Right ventricle myocardium superior (tissue), 1 donor: ENCODE measurements at regions not wholly inside any gene's neighbourhood (a gene's known extent, or its start where the extent isn't known, plus 50 kb on each side); places are given as distances from the start of the nearest gene placed in this dataset.
A peak's percentile ranks its signal among the peaks of the same experiment; 100 is the strongest.

Experiments
- ATAC-seq: fragments of 200-7000 bp; cut with Tn5 transposase; one replicate; pipeline ENCODE4 v1.9.1; 2020; ENCODE audit warnings: mild to moderate bottlenecking; ENCODE audit not compliant: poor library complexity
- DNase-seq: peaks from one replicate; pipeline ENCODE4 v3.0.0-alpha.2; 2020
- intact Hi-C: fragments of 100-400 bp; cut with DNase I; formaldehyde crosslinking; loops from one replicate; pipeline ENCODE4 v1.11.2; 2022
- donor health status: DM: no; HTN: yes; CAD: no; lungs with severe emphysema.

- intact Hi-C loops = no loop called here
- ATAC-seq (no peak), DNase-seq (no peak)
Observed at GRCh38 chr20:24296477-24297261, 172.8 kb upstream of the SYNDIG1 start.

- ATAC-seq (no peak), DNase-seq (no peak)
- intact Hi-C loops = no loop called here
Observed at GRCh38 chr20:24291014-24291413, 178.4 kb upstream of the SYNDIG1 start.

GRCh38 chr20:24289737-24290481, 179.5 kb upstream of the SYNDIG1 start:
- intact Hi-C loops = no loop called here
- DNase-seq (no peak), ATAC-seq (no peak)

- intact Hi-C loops = no loop called here
- DNase-seq (no peak), ATAC-seq (no peak)
Observed at GRCh38 chr20:24283186-24283585, 186.2 kb upstream of the SYNDIG1 start.

GRCh38 chr20:24277196-24277595, 192.2 kb upstream of the SYNDIG1 start:
- intact Hi-C loops = no loop called here
- ATAC-seq = no peak
- no peak for DNase-seq

- intact Hi-C loops = no loop called here
- ATAC-seq (no peak), DNase-seq (no peak)
Observed at GRCh38 chr20:24275946-24276705, 193.3 kb upstream of the SYNDIG1 start.

GRCh38 chr20:24273251-24273650, 196.2 kb upstream of the SYNDIG1 start:
- intact Hi-C loops = no loop called here
- DNase-seq = no peak

GRCh38 chr20:24261351-24261750, 208.1 kb upstream of the SYNDIG1 start:
- intact Hi-C loops = no loop called here
- DNase-seq (no peak), ATAC-seq (no peak)

More at GRCh38 chr20:24273251-24273650, 196.2 kb upstream of the SYNDIG1 start:
- no peak for ATAC-seq

GRCh38 chr20:24257171-24257570, 212.3 kb upstream of the SYNDIG1 start:
- intact Hi-C loops = no loop called here
- DNase-seq (no peak), ATAC-seq (no peak)

GRCh38 chr20:24256307-24256706, 213.1 kb upstream of the SYNDIG1 start:
- no peak for ATAC-seq
- no peak for DNase-seq
- intact Hi-C loops = no loop called here

- no peak for DNase-seq
- intact Hi-C loops = no loop called here
- no peak for ATAC-seq
Observed at GRCh38 chr20:24254480-24254879, 214.9 kb upstream of the SYNDIG1 start.

- ATAC-seq (no peak), DNase-seq (no peak)
- intact Hi-C loops = no loop called here
Observed at GRCh38 chr20:24253321-24253720, 216.1 kb upstream of the SYNDIG1 start.

- ATAC-seq (no peak), DNase-seq (no peak)
- intact Hi-C loops = no loop called here
Observed at GRCh38 chr20:24245094-24245493, 224.3 kb upstream of the SYNDIG1 start.

- intact Hi-C loops = no loop called here
- ATAC-seq = no peak
- no peak for DNase-seq
Observed at GRCh38 chr20:24242763-24243162, 226.7 kb upstream of the SYNDIG1 start.

GRCh38 chr20:24241466-24241865, 228.0 kb upstream of the SYNDIG1 start:
- intact Hi-C loops = no loop called here
- no peak for ATAC-seq
- DNase-seq = no peak

GRCh38 chr20:24236963-24237362, 232.5 kb upstream of the SYNDIG1 start:
- intact Hi-C loops = no loop called here
- no peak for DNase-seq
- ATAC-seq = no peak

- peak; percentile 38 for DNase-seq
- intact Hi-C loops = no loop called here
- no peak for ATAC-seq
Observed at GRCh38 chr20:24236201-24236600, 233.2 kb upstream of the SYNDIG1 start.

- intact Hi-C loops = no loop called here
- DNase-seq (no peak), ATAC-seq (no peak)
Observed at GRCh38 chr20:24235296-24236175, 233.9 kb upstream of the SYNDIG1 start.

- ATAC-seq = no peak
- intact Hi-C loops = no loop called here
- DNase-seq = no peak
Observed at GRCh38 chr20:24227600-24227999, 239.0 kb upstream of the GGTLC1 start.
